Kidney (tissue), 13 donors: ENCODE measurements at regions not wholly inside any gene's neighbourhood (a gene's known extent, or its start where the extent isn't known, plus 50 kb on each side); places are given as distances from the start of the nearest gene placed in this dataset.

ENCODE experiments used
- DNase-seq, 5 donors: peaks; one replicate each; pipeline ENCODE4 v3.0.0-alpha.2; 2013 to 2020
- FAIRE-seq: peaks from 2 replicates; lab custom pipeline; 2012; peaks lifted over from hg19 to GRCh38; lab: Jason Lieb, UNC
- H3K27ac ChIP-seq, 2 donors: one replicate each; pipeline ENCODE4 v1.7.0; 2013; ENCODE audit warnings: low read depth in 2 of 2, low read length in 2 of 2, inconsistent platforms in 1 of 2
- H3K27me3 ChIP-seq: one replicate; pipeline ENCODE4 v1.7.1; 2013; ENCODE audit warnings: low read length, inconsistent platforms; ENCODE audit not compliant: control insufficient read depth, insufficient read depth
- H3K36me3 ChIP-seq, 3 donors: one replicate each; pipeline versions ENCODE4 v1.7.0 to v1.7.1; 2013; ENCODE audit warnings: low read length in 3 of 3, control low read depth in 1 of 3, inconsistent platforms in 1 of 3; ENCODE audit not compliant: insufficient read depth in 3 of 3, control insufficient read depth in 2 of 3
- H3K4me1 ChIP-seq, 3 donors: one replicate each; pipeline versions ENCODE4 v1.7.0 to v1.7.1; 2013; ENCODE audit warnings: low read length in 3 of 3, inconsistent platforms in 1 of 3, low read depth in 1 of 3; ENCODE audit not compliant: control insufficient read depth in 2 of 3, insufficient read depth in 2 of 3
- H3K4me3 ChIP-seq, 3 donors: one replicate each; pipeline versions ENCODE4 v1.7.0 to v1.8.1; 2013; ENCODE audit warnings: low read length in 3 of 3, control low read depth in 1 of 3, inconsistent platforms in 1 of 3
- H3K9ac ChIP-seq, 3 donors: one replicate each; pipeline versions ENCODE4 v1.7.0 to v1.7.1; 2013; ENCODE audit warnings: low read length in 3 of 3, control low read depth in 1 of 3, inconsistent platforms in 1 of 3
- H3K9me3 ChIP-seq, 3 donors: one replicate each; pipeline versions ENCODE4 v1.7.0 to v1.7.1; 2013; ENCODE audit warnings: low read length in 3 of 3, control low read depth in 1 of 3, inconsistent platforms in 1 of 3; ENCODE audit not compliant: control insufficient read depth in 2 of 3, insufficient read depth in 1 of 3
- CTCF ChIP-seq: IDR thresholded peaks from 3 replicates; pipeline ENCODE4 v1.5.1; 2012; ENCODE audit warnings: mild to moderate bottlenecking, moderate library complexity, borderline replicate concordance; ENCODE audit not compliant: insufficient read depth; ENCODE audit errors: extremely low read depth
- intact Hi-C: fragments of 100-400 bp; cut with DNase I; formaldehyde crosslinking; loops from one replicate; pipeline ENCODE4 v1.11.1; 2022
- donor health status: control.
- donor health status: control.
- donor health status: control.
- donor health status: control.
- donor health status: control.
- donor health status: DM: yes; HTN: yes; CAD: no.
- donor health status: Normal renal cell carcinoma (clear cell type).

DNA sequence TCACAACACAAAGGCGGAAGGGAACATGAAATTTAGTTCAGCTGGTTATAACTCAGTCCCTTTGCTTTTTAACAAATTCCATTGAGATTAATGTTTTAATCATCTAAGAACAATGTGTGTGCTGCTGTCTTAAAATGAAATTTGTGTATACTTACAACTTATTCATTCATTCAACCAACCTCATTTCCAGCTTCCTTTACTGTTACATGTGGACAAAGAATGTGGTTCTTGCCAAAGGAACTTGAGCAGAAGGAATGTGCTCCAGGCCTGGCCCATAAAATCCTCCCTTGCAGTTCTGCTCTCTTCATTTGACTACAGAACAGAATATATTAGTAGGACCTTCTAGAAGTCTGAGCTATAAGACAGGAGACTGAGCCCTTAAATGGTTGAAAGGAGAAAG is 176.8 kb upstream of the GLRA2 start:
- FAIRE-seq, result no peak
- Histone ChIP-seq H3K4me1 (no peaks in the 10 kb centered on the region), H3K36me3 (no peaks in the 10 kb centered on the region), H3K9ac (no peak overlapping the region), H3K27ac (no peak overlapping the region), H3K4me3 (no peak overlapping the region), H3K9me3 (no peaks in the 10 kb centered on the region), H3K27me3 (no peaks in the 10 kb centered on the region)
- intact Hi-C loops, result no loop called here
- DNase-seq, result no peak
- TF ChIP-seq CTCF, result no peak

DNA sequence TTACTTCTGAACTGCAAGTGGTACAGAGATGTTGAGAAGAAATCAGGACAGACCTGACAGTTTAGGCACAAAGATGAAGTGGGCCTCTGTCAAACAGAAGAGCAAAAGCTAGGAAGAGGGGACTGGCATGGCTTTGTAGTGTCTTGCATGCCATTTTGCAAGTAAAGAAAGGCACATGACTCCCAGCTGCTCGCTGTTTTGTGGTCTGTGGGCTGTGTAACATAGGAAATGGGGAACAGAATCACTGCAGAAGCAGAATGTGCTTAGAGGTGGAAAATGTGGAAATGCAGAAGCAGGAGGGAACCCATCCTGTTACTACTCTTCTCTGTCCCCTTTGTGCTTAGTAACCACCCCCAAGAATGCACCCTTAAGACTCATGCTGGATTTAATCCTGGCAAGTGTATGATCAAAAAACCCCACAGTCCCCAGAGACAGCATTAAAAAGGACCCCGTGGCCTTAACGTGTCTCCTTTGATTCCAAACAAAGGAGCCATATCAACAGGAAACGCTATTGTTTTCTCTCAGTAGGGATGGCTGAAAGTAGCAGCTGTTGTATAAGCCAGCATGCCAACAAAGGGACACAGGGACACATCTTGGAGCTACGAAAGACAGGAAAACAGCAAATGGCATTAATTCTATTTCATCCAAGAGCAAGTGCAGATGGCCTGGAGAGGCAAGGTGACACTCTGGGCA is 177.6 kb upstream of the GLRA2 start:
- FAIRE-seq (no peak), DNase-seq (no peak)
- no peaks in the 10 kb centered on the region for H3K27me3 ChIP-seq
- TF ChIP-seq CTCF, result no peak
- H3K36me3 ChIP-seq, result no peaks in the 10 kb centered on the region
- intact Hi-C loops, result no loop called here
- no peak overlapping the region for H3K27ac ChIP-seq
- no peaks in the 10 kb centered on the region for H3K4me1 ChIP-seq
- no peak overlapping the region for H3K4me3 ChIP-seq
- no peak overlapping the region for H3K9ac ChIP-seq
- H3K9me3 ChIP-seq, result no peaks in the 10 kb centered on the region

DNA sequence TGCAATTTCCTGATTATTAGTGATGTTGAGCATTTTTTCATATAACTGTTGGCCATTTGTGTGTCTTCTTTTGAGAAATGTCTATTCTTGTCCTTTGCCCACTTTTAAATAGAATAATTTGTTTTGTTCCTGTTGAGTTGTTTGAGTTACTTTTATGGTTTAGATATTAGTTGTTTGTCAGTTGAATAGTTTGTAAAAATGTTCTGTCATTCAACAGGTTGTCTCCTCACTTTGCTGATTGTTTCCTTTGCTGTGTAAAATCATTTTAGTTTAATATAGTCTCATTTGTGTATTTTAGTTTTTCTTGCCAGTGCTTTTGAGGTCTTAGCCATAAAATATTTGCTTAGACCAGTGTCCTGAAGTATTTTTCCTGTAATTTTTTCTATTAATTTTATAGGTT is 181.8 kb upstream of the GLRA2 start:
- no peaks in the 10 kb centered on the region for H3K36me3 ChIP-seq
- DNase-seq (no peak), FAIRE-seq (no peak)
- H3K27me3 ChIP-seq, result no peaks in the 10 kb centered on the region
- H3K9ac ChIP-seq, result no peak overlapping the region
- no peak for TF ChIP-seq CTCF
- intact Hi-C loops, result no loop called here
- no peaks in the 10 kb centered on the region for H3K4me1 ChIP-seq
- H3K4me3 ChIP-seq, result no peak overlapping the region
- H3K27ac ChIP-seq, result no peak overlapping the region
- H3K9me3 ChIP-seq, result no peaks in the 10 kb centered on the region
